A673 (cell line): ENCODE measurements at regions not wholly inside any gene's neighbourhood (a gene's known extent, or its start where the extent isn't known, plus 50 kb on each side); places are given as distances from the start of the nearest gene placed in this dataset.

Experiments used
- BruUV-seq: library from RNA; stranded (reverse); fragments of 400-500 nt; replicated peaks from 2 replicates; lab custom pipeline; 2021; lab: Mats Ljungman, UMichigan
- CTCF ChIA-PET: fragments of 300-600 bp; sonication (Branson Sonifier 250); formaldehyde crosslinking; loops from one replicate; lab custom pipeline; 2022; ENCODE audit warnings: antibody characterized with exemption; lab: Charles Lee
- POLR2A ChIA-PET: fragments of 300-600 bp; sonication (Branson Sonifier 250); formaldehyde crosslinking; loops from one replicate; lab custom pipeline; 2022; ENCODE audit warnings: antibody characterized with exemption; ENCODE audit not compliant: low non-redundant PET; lab: Charles Lee
- DNase-seq: peaks from one replicate; pipeline ENCODE4 v3.0.0-alpha.2; 2015; ENCODE audit warnings: low spot score
- H3K27ac ChIP-seq: fragments of 200-600 bp; sonication (generic); 2 replicates; pipeline ENCODE4 v1.5.1; 2016; ENCODE audit warnings: mixed run types, low read depth, mild to moderate bottlenecking, mixed read lengths, antibody characterized with exemption, low read length; ENCODE audit not compliant: poor library complexity, severe bottlenecking
- H3K27me3 ChIP-seq: fragments of 200-600 bp; sonication (generic); replicated peaks from 2 replicates; pipeline ENCODE4 v1.6.1; 2017; ENCODE audit warnings: mixed run types, low read depth, mild to moderate bottlenecking, mixed read lengths, antibody characterized with exemption, low read length; ENCODE audit not compliant: insufficient read depth, poor library complexity
- H3K36me3 ChIP-seq: fragments of 200-600 bp; sonication (generic); 2 replicates; pipeline ENCODE4 v1.6.1; 2016; ENCODE audit warnings: mixed run types, mild to moderate bottlenecking, mixed read lengths, antibody characterized with exemption, low read length; ENCODE audit not compliant: insufficient read depth, poor library complexity, severe bottlenecking
- H3K4me1 ChIP-seq: fragments of 200-600 bp; sonication (generic); 2 replicates; pipeline ENCODE4 v1.6.1; 2017; ENCODE audit warnings: mixed run types, mild to moderate bottlenecking, mixed read lengths, antibody characterized with exemption, low read length; ENCODE audit not compliant: insufficient read depth, poor library complexity, severe bottlenecking
- H3K4me3 ChIP-seq: fragments of 200-600 bp; sonication (generic); 2 replicates; pipeline ENCODE4 v1.5.1; 2016; ENCODE audit warnings: low read depth, mixed run types, mild to moderate bottlenecking, mixed read lengths, low read length; ENCODE audit not compliant: poor library complexity, severe bottlenecking
- H3K9me3 ChIP-seq: fragments of 200-600 bp; sonication (generic); 2 replicates; pipeline ENCODE4 v1.6.1; 2016; ENCODE audit warnings: mixed run types, low read depth, mild to moderate bottlenecking, mixed read lengths, antibody characterized with exemption, low read length; ENCODE audit not compliant: poor library complexity, severe bottlenecking
- CTCF ChIP-seq: fragments of 300-800, 200-600 bp; sonication (generic); conservative IDR thresholded peaks from 2 replicates; pipeline ENCODE4 v1.5.1; 2017; ENCODE audit warnings: low read depth, mild to moderate bottlenecking, antibody characterized with exemption, low read length, moderate library complexity, mixed read lengths
- EZH2 ChIP-seq: fragments of 200-600 bp; sonication (generic); IDR thresholded peaks from 2 replicates; pipeline ENCODE4 v1.6.1; 2017; ENCODE audit warnings: borderline replicate concordance, low read depth, mild to moderate bottlenecking, mixed read lengths, antibody characterized with exemption, low read length; ENCODE audit not compliant: poor library complexity, severe bottlenecking
- intact Hi-C: fragments of 100-400 bp; cut with micrococcal nuclease; formaldehyde crosslinking; loops from one replicate; pipeline ENCODE4 v1.10.0; 2022; ENCODE audit not compliant: unreplicated experiment

DNA sequence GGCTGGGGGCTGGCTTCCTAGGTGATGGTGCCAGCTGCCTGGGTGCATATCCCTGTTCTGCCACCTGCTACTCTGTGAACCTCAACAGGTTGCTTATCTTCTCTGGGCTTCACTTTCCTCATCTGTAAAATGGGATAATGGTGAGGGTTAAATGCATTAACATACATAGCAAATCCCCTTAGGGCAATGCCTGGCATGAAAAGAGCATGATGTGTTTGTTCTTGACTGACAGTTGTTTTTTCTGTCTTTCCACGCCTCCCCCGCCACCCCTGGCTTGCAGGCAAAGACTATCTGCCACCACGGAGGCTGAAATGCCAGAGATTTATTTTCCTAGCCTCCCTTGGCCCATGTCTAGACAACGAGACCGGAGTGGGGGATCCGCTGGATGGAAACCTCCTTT lies 280.5 kb downstream of the NSG2 start:
- Histone ChIP-seq H3K27ac (no peak overlapping the region), H3K27me3 (peaks cover 11% of the 10 kb centered on the region), H3K4me1 (no peaks in the 10 kb centered on the region), H3K9me3 (no peaks in the 10 kb centered on the region), H3K4me3 (no peak overlapping the region), H3K36me3 (no peaks in the 10 kb centered on the region)
- DNase-seq: no peak
- intact Hi-C loops: loop anchor here (2.0 to 5.0 kb wide), 3 partner anchors 411 to 611 kb away; no protein-coding TSS in a partner anchor
- POLR2A ChIA-PET: no interaction called here
- no TSS peak for BruUV-seq
- CTCF ChIA-PET: no interaction called here
- TF ChIP-seq EZH2 (no peak), CTCF (no peak)

- CTCF ChIA-PET: no interaction called here
- TF ChIP-seq EZH2: no peak
- no peak for TF ChIP-seq CTCF
- intact Hi-C loops: loop anchor here (2.0 to 5.0 kb wide), 3 partner anchors 411 to 610 kb away; no protein-coding TSS in a partner anchor
Measured at GRCh38 chr5:174326372-174326771, 280.9 kb downstream of the NSG2 start.

GRCh38 chr5:174327317-174327864 lies 281.9 kb downstream of the NSG2 start:
- BruUV-seq: no TSS peak
- CTCF ChIA-PET: interaction anchor here (0.5 to 1.1 kb wide), 3 partner anchors 10 to 635 kb away, joined by 3 to 13 read pairs (median 12); no protein-coding TSS in a partner anchor
- peaks cover 5% of the 10 kb centered on the region for H3K27me3 ChIP-seq
- TF ChIP-seq CTCF: peak; percentile 76
- TF ChIP-seq EZH2: no peak
- H3K27ac ChIP-seq: no peak overlapping the region
- H3K9me3 ChIP-seq: no peaks in the 10 kb centered on the region
- DNase-seq: peak; percentile 74
- POLR2A ChIA-PET: no interaction called here
- intact Hi-C loops: loop anchor here (2.0 to 5.0 kb wide), 3 partner anchors 410 to 609 kb away; no protein-coding TSS in a partner anchor
- H3K36me3 ChIP-seq: no peaks in the 10 kb centered on the region
- no peaks in the 10 kb centered on the region for H3K4me1 ChIP-seq
- H3K4me3 ChIP-seq: no peak overlapping the region

More at GRCh38 chr5:174326372-174326771, 280.9 kb downstream of the NSG2 start:
- Histone ChIP-seq H3K36me3 (no peaks in the 10 kb centered on the region), H3K27me3 (peaks cover 11% of the 10 kb centered on the region), H3K9me3 (no peaks in the 10 kb centered on the region), H3K4me1 (no peaks in the 10 kb centered on the region), H3K27ac (no peak overlapping the region), H3K4me3 (no peak overlapping the region)
- no TSS peak for BruUV-seq
- DNase-seq: no peak
- POLR2A ChIA-PET: no interaction called here
